ENCODE measurements at regions not wholly inside any gene's neighbourhood (a gene's known extent, or its start where the extent isn't known, plus 50 kb on each side); places are given as distances from the start of the nearest gene placed in this dataset.

DNA sequence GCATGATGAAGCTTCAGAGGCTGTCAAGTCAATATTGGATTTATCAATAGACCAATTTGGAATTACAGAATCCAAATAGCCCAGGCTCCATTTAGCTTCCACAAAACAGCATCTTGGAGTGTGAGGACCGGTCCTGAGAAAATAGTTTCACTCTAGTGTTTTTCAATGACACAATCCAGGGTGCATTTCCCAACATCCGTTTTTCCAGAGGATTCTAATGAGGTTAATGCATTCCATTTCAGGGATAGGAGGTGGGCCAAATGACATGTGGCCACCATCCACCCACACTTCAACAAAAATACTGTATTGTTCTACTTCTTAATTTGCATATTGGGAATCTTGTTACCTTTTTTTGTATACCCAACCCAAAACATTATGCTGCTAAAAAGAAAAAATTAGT lies 229.8 kb upstream of the LDB2 start:
- TF ChIP-seq, protein P1, sequence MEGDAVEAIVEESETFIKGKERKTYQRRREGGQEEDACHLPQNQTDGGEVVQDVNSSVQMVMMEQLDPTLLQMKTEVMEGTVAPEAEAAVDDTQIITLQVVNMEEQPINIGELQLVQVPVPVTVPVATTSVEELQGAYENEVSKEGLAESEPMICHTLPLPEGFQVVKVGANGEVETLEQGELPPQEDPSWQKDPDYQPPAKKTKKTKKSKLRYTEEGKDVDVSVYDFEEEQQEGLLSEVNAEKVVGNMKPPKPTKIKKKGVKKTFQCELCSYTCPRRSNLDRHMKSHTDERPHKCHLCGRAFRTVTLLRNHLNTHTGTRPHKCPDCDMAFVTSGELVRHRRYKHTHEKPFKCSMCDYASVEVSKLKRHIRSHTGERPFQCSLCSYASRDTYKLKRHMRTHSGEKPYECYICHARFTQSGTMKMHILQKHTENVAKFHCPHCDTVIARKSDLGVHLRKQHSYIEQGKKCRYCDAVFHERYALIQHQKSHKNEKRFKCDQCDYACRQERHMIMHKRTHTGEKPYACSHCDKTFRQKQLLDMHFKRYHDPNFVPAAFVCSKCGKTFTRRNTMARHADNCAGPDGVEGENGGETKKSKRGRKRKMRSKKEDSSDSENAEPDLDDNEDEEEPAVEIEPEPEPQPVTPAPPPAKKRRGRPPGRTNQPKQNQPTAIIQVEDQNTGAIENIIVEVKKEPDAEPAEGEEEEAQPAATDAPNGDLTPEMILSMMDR (IDR thresholded peaks at IDR 0.05), result no peak
- TF ChIP-seq POLR2AphosphoS5 (IDR thresholded peaks at IDR 0.05), result no peak
- TF ChIP-seq POLR2A (IDR thresholded peaks at IDR 0.05), result no peak

Data from breast epithelium (tissue), 3 donors.